ENCODE measurements at regions not wholly inside any gene's neighbourhood (a gene's known extent, or its start where the extent isn't known, plus 50 kb on each side); places are given as distances from the start of the nearest gene placed in this dataset.

DNA sequence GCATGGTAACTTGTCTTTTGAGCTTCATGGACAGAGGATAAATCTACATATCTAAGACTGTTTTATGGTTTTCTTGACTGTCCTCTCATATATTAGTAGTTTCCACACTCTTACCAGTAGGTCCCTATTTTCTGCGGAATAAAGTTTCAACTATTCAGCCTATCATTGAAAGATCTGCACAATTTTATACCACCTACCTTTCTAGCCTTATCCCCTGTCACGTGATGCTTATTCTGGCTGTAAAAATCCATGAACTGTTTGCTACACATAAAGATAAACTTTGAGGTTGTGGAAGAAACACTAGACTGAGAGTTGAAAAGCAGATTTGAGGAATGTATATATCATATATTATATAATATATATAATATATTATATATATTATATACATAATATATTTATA lies 423.8 kb downstream of the TENT5A start:
- H3K4me3 ChIP-seq (replicated peaks in 1 of 2; ENCODE audit: low read depth in 2 of 2, low read length in 2 of 2) = no peak overlapping the region
- TF ChIP-seq, protein P1, sequence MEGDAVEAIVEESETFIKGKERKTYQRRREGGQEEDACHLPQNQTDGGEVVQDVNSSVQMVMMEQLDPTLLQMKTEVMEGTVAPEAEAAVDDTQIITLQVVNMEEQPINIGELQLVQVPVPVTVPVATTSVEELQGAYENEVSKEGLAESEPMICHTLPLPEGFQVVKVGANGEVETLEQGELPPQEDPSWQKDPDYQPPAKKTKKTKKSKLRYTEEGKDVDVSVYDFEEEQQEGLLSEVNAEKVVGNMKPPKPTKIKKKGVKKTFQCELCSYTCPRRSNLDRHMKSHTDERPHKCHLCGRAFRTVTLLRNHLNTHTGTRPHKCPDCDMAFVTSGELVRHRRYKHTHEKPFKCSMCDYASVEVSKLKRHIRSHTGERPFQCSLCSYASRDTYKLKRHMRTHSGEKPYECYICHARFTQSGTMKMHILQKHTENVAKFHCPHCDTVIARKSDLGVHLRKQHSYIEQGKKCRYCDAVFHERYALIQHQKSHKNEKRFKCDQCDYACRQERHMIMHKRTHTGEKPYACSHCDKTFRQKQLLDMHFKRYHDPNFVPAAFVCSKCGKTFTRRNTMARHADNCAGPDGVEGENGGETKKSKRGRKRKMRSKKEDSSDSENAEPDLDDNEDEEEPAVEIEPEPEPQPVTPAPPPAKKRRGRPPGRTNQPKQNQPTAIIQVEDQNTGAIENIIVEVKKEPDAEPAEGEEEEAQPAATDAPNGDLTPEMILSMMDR (IDR thresholded peaks at IDR 0.05; ENCODE audit: low read depth, low read length) = no peak
- no peak for DNase-seq (ENCODE audit: low read depth in 2 of 2)

GRCh38 chr6:81326881-81327561 lies 425.5 kb downstream of the TENT5A start:
- TF ChIP-seq, protein P1 (IDR thresholded peaks at IDR 0.05; ENCODE audit: low read depth, low read length) = no peak
- H3K4me3 ChIP-seq (replicated peaks in 1 of 2; ENCODE audit: low read depth in 2 of 2, low read length in 2 of 2) = no peak overlapping the region
- DNase-seq (ENCODE audit: low read depth in 2 of 2) = peak; percentile 28 to 52

- DNase-seq (ENCODE audit: low read depth in 2 of 2) = no peak
- TF ChIP-seq, protein P1 (IDR thresholded peaks at IDR 0.05; ENCODE audit: low read depth, low read length) = no peak
Measured at GRCh38 chr6:81309811-81310210, 442.7 kb downstream of the TENT5A start.

DNA sequence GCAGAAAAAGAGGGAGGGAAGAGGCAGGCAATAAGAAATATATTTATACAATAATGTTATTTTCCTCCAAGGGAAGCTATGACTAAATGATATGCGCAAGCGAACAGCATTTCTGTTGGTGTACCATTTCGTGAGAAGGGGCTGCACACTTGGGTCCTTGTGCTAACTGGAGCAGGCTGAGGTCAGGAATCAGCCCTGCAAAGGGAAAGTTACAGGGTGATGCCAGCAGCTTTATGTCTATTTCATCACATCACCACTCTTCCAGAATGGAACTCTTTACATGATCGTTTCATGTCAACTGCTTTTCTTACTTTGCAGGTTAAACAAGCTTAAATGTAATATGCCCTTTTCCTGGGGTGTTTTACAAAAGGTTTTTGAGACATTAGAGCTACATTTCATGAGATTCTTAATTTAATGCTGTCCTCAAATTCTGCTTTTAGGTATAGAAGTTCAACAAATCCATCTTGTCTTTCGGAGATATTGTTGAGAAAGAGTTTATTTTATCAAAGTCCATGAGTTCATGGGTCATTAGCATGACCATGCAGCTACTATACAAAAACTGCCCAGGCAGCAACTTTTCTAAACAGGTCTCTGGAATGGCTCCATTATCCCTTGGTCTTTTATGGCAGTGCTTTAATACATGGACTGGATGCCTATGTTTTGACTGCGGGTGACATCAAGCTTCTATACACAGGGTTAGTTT lies 443.8 kb downstream of the TENT5A start:
- H3K4me3 ChIP-seq (replicated peaks in 1 of 2; ENCODE audit: low read depth in 2 of 2, low read length in 2 of 2) = no peak overlapping the region
- no peak for DNase-seq (ENCODE audit: low read depth in 2 of 2)
- TF ChIP-seq, protein P1 (IDR thresholded peaks at IDR 0.05; ENCODE audit: low read depth, low read length) = no peak

More at GRCh38 chr6:81309811-81310210, 442.7 kb downstream of the TENT5A start:
- no peak overlapping the region for H3K4me3 ChIP-seq (replicated peaks in 1 of 2; ENCODE audit: low read depth in 2 of 2, low read length in 2 of 2)

DNA sequence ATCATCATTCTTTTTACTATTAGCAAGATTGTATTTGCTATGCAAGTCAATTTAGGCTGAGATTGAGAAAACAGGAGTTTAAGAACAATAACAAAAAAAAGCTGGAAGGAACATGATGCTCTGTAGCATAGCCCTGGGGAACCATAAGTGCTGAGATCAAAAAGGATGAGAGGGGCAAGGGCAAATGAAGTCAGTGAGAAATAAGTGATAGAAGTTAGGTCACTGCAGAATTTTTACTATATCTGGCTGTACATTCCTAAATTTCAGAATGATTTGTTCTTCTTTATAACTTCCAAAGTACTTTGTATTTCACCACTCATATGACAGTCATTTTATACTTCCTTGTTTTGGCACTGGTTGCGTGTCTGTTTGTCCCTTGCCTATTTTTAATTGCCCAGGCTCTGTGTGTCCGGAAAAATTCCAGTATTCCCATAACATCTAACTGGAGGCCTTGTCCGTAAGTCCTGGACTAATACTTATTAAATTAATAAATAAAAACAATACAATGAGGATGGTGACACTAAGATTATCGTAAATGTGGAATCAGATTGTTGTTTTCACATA lies 444.7 kb downstream of the TENT5A start:
- no peak for DNase-seq (ENCODE audit: low read depth in 2 of 2)
- TF ChIP-seq, protein P1 (IDR thresholded peaks at IDR 0.05; ENCODE audit: low read depth, low read length) = no peak
- no peak overlapping the region for H3K4me3 ChIP-seq (replicated peaks in 1 of 2; ENCODE audit: low read depth in 2 of 2, low read length in 2 of 2)

DNA sequence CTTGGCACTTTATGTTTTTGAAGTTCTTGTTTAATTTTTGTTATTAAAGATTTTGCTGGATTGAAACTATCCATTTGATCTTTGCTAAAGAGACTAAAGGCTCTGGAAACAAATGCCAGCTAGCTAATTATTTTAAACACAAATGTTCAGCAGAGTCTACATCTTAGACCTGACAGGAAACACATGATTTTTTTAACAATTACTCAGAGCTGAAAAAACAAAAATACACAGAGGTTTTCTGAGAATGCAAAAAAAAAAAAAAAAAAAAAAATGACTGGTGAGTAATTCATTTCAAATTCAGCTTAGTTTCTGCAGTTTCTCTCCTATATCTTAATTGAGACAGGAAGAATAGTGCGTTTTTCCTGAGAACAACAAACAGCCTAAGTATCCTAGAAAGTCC lies 448.0 kb downstream of the TENT5A start:
- H3K4me3 ChIP-seq (replicated peaks in 1 of 2; ENCODE audit: low read depth in 2 of 2, low read length in 2 of 2) = no peak overlapping the region
- peak; percentile 4 to 48 for DNase-seq (ENCODE audit: low read depth in 2 of 2)
- TF ChIP-seq, protein P1 (IDR thresholded peaks at IDR 0.05; ENCODE audit: low read depth, low read length) = no peak

All from cardiac fibroblast (primary cell).